GM12878 (cell line): ENCODE measurements at regions not wholly inside any gene's neighbourhood (a gene's known extent, or its start where the extent isn't known, plus 50 kb on each side); places are given as distances from the start of the nearest gene placed in this dataset.

Experiments
- DPF2 ChIP-seq: fragments of 450-650 bp; IDR thresholded peaks from 2 replicates; pipeline ENCODE4 v1.6.1; 2017; ENCODE audit warnings: mild to moderate bottlenecking
- FOS ChIP-seq: IDR thresholded peaks from 3 replicates; pipeline ENCODE4 v1.6.1; 2011; ENCODE audit warnings: borderline replicate concordance; ENCODE audit not compliant: insufficient read length; ENCODE audit errors: extremely low read depth
- KAT2A ChIP-seq: conservative IDR thresholded peaks from 2 replicates; pipeline ENCODE4 v1.6.1; 2011; ENCODE audit warnings: low read depth, low read length; ENCODE audit not compliant: control insufficient read depth
- NFIC ChIP-seq: IDR thresholded peaks from 2 replicates; pipeline ENCODE4 v1.6.1; 2012; ENCODE audit warnings: low read depth, mild to moderate bottlenecking, inconsistent platforms, low read length, moderate library complexity
- NR2C1 ChIP-seq: fragments of 450-650 bp; IDR thresholded peaks from 2 replicates; pipeline ENCODE4 v1.6.1; 2017; ENCODE audit warnings: antibody characterized with exemption, mild to moderate bottlenecking, moderate library complexity
- POU2F2 ChIP-seq: IDR thresholded peaks from 3 replicates; pipeline ENCODE4 v1.6.1; 2011; ENCODE audit warnings: low read depth, mild to moderate bottlenecking, low read length, borderline replicate concordance
- REST ChIP-seq: IDR thresholded peaks from 2 replicates; pipeline ENCODE4 v1.6.1; 2012; ENCODE audit warnings: mild to moderate bottlenecking, low read depth, low read length
- SIX5 ChIP-seq: IDR thresholded peaks from 2 replicates; pipeline ENCODE4 v1.6.1; 2011; ENCODE audit warnings: mild to moderate bottlenecking, low read depth, low read length, moderate library complexity; ENCODE audit not compliant: severe bottlenecking
- SP1 ChIP-seq: IDR thresholded peaks from one replicate; pipeline ENCODE4 v1.6.1; 2011; ENCODE audit warnings: low read depth, low read length
- SREBF2 ChIP-seq: IDR thresholded peaks from 2 replicates; pipeline ENCODE4 v1.6.1; 2012; ENCODE audit warnings: mild to moderate bottlenecking, low read length
- YY1 ChIP-seq: IDR thresholded peaks from 2 replicates; pipeline ENCODE4 v1.6.1; 2011; ENCODE audit warnings: low read depth, mild to moderate bottlenecking, low read length
- ZNF24 ChIP-seq: fragments of 450-650 bp; IDR thresholded peaks from 2 replicates; pipeline ENCODE4 v1.6.1; 2017; ENCODE audit warnings: antibody characterized with exemption, mild to moderate bottlenecking
- ZZZ3 ChIP-seq: IDR thresholded peaks from 2 replicates; pipeline ENCODE4 v1.6.1; 2011; ENCODE audit warnings: low read depth; ENCODE audit not compliant: control insufficient read depth, insufficient read length
- TF ChIP-seq, protein P1 (sequence below): fragments of 450-650 bp; IDR thresholded peaks from 2 replicates; pipeline ENCODE4 v1.6.1; 2017; ENCODE audit warnings: mild to moderate bottlenecking, moderate library complexity
- TF ChIP-seq, protein P2 (sequence below): fragments of 450-650 bp; IDR thresholded peaks from 2 replicates; pipeline ENCODE4 v1.6.1; 2017; ENCODE audit warnings: borderline replicate concordance
- TF ChIP-seq, protein P3 (sequence below): fragments of 450-650 bp; formaldehyde crosslinking; IDR thresholded peaks from 2 replicates; pipeline ENCODE4 v1.5.0; 2022; ENCODE audit warnings: mild to moderate bottlenecking, missing genetic modification characterization

DNA sequence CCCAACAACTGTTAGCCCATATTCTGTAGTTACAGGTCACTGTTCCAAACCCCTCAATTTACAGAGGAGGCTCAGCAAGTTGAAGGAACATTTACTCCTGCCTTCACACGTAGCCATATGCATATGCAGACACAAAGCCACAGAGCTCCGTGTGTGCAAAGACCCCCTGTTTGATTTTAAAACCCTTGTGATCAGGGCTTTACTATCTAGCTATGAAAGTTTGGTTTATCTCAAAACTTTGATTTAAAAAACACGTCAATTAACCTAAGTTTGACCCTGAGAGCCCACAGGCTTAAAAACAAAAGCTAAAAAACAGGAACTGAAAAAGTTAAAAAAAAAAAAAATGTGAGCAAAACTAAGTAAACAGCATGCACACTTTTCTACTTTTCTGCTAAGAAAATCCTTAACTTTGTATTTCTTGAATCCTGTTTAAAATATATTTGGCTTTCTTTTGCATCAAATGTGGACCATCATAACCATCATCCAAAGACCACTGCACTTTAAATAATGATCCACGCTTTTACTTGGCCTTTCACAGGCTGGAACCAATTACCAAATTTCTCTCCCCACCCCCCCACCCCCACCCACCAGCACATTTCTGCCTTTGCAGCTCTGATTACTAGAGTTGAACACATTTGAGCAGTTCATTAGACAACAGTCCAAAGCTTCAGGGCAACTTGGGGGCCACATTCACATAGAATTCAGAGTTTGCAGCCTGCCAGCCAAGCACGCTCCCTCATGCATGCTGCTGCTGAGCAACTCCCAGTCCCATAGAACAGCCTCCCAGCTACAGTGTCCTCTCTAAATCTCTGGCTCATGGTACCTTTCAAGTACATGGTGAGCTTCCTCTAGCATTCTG, 128.8 kb upstream of the MAP3K1 start (continued):
- TF ChIP-seq, protein P1, sequence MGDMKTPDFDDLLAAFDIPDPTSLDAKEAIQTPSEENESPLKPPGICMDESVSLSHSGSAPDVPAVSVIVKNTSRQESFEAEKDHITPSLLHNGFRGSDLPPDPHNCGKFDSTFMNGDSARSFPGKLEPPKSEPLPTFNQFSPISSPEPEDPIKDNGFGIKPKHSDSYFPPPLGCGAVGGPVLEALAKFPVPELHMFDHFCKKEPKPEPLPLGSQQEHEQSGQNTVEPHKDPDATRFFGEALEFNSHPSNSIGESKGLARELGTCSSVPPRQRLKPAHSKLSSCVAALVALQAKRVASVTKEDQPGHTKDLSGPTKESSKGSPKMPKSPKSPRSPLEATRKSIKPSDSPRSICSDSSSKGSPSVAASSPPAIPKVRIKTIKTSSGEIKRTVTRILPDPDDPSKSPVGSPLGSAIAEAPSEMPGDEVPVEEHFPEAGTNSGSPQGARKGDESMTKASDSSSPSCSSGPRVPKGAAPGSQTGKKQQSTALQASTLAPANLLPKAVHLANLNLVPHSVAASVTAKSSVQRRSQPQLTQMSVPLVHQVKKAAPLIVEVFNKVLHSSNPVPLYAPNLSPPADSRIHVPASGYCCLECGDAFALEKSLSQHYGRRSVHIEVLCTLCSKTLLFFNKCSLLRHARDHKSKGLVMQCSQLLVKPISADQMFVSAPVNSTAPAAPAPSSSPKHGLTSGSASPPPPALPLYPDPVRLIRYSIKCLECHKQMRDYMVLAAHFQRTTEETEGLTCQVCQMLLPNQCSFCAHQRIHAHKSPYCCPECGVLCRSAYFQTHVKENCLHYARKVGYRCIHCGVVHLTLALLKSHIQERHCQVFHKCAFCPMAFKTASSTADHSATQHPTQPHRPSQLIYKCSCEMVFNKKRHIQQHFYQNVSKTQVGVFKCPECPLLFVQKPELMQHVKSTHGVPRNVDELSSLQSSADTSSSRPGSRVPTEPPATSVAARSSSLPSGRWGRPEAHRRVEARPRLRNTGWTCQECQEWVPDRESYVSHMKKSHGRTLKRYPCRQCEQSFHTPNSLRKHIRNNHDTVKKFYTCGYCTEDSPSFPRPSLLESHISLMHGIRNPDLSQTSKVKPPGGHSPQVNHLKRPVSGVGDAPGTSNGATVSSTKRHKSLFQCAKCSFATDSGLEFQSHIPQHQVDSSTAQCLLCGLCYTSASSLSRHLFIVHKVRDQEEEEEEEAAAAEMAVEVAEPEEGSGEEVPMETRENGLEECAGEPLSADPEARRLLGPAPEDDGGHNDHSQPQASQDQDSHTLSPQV, result no peak
- TF ChIP-seq SREBF2 (no peak), SIX5 (no peak), FOS (no peak), NFIC (peak; percentile 74), YY1 (no peak), NR2C1 (no peak), REST (no peak), ZNF24 (no peak), ZZZ3 (no peak), SP1 (no peak), DPF2 (peak; percentile 81; the same call in 1 of the 2 replicates), KAT2A (no peak), POU2F2 (peak; percentile 84; the same call in 2 of the 3 replicates)
- TF ChIP-seq, protein P2, sequence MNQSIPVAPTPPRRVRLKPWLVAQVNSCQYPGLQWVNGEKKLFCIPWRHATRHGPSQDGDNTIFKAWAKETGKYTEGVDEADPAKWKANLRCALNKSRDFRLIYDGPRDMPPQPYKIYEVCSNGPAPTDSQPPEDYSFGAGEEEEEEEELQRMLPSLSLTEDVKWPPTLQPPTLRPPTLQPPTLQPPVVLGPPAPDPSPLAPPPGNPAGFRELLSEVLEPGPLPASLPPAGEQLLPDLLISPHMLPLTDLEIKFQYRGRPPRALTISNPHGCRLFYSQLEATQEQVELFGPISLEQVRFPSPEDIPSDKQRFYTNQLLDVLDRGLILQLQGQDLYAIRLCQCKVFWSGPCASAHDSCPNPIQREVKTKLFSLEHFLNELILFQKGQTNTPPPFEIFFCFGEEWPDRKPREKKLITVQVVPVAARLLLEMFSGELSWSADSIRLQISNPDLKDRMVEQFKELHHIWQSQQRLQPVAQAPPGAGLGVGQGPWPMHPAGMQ, result no peak
- TF ChIP-seq, protein P3, sequence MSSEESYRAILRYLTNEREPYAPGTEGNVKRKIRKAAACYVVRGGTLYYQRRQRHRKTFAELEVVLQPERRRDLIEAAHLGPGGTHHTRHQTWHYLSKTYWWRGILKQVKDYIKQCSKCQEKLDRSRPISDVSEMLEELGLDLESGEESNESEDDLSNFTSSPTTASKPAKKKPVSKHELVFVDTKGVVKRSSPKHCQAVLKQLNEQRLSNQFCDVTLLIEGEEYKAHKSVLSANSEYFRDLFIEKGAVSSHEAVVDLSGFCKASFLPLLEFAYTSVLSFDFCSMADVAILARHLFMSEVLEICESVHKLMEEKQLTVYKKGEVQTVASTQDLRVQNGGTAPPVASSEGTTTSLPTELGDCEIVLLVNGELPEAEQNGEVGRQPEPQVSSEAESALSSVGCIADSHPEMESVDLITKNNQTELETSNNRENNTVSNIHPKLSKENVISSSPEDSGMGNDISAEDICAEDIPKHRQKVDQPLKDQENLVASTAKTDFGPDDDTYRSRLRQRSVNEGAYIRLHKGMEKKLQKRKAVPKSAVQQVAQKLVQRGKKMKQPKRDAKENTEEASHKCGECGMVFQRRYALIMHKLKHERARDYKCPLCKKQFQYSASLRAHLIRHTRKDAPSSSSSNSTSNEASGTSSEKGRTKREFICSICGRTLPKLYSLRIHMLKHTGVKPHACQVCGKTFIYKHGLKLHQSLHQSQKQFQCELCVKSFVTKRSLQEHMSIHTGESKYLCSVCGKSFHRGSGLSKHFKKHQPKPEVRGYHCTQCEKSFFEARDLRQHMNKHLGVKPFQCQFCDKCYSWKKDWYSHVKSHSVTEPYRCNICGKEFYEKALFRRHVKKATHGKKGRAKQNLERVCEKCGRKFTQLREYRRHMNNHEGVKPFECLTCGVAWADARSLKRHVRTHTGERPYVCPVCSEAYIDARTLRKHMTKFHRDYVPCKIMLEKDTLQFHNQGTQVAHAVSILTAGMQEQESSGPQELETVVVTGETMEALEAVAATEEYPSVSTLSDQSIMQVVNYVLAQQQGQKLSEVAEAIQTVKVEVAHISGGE, result no peak
